Naive thymus-derived CD4-positive, alpha-beta T cell (primary cell): ENCODE measurements at regions not wholly inside any gene's neighbourhood (a gene's known extent, or its start where the extent isn't known, plus 50 kb on each side); places are given as distances from the start of the nearest gene placed in this dataset.

Experiments used
- ATAC-seq: fragments of 150-1000 bp; cut with Tn5 transposase; 2 replicates; pipeline ENCODE4 v1.10.0; 2021; ENCODE audit warnings: mild to moderate bottlenecking, moderate library complexity
- CTCF ChIA-PET: fragments of 350-600 bp; sonication (Branson Sonifier 250); formaldehyde crosslinking; loops from one replicate; lab custom pipeline; 2021; ENCODE audit warnings: antibody characterized with exemption; lab: Charles Lee
- POLR2A ChIA-PET: fragments of 350-600 bp; sonication (Branson Sonifier 250); formaldehyde crosslinking; loops from one replicate; lab custom pipeline; 2021; ENCODE audit warnings: antibody characterized with exemption, inconsistent platforms; lab: Charles Lee
- DNase-seq, 9 donors: peaks; one replicate each; pipeline versions ENCODE4 v3.0.0 to v3.0.0-alpha.2; 2020 to 2022; ENCODE audit warnings: mixed read lengths in 1 of 9
- H3K27ac ChIP-seq: one replicate; pipeline ENCODE4 v1.7.0; 2013; ENCODE audit warnings: mild to moderate bottlenecking, low read depth, low read length, moderate library complexity
- H3K27me3 ChIP-seq, 2 donors: one replicate each; pipeline ENCODE4 v1.7.0; 2013; ENCODE audit warnings: low read length in 2 of 2, mild to moderate bottlenecking in 2 of 2, moderate library complexity in 2 of 2; ENCODE audit not compliant: control insufficient read depth in 2 of 2, insufficient read depth in 2 of 2
- H3K36me3 ChIP-seq, 3 experiments: 1 replicate in 2 of 3; 2 replicates in 1 of 3; pipeline ENCODE4 v1.7.0; 2013; ENCODE audit warnings: low read length in 3 of 3, mild to moderate bottlenecking in 3 of 3, moderate library complexity in 1 of 3; ENCODE audit not compliant: insufficient read depth in 3 of 3, control insufficient read depth in 2 of 3
- H3K4me1 ChIP-seq, 2 donors: one replicate each; pipeline ENCODE4 v1.7.0; 2013; ENCODE audit warnings: low read length in 2 of 2, mild to moderate bottlenecking in 2 of 2, moderate library complexity in 1 of 2; ENCODE audit not compliant: control insufficient read depth in 2 of 2, insufficient read depth in 2 of 2
- H3K4me3 ChIP-seq: 2 replicates; pipeline ENCODE4 v1.7.0; 2013; ENCODE audit warnings: mild to moderate bottlenecking, low read length
- H3K9me3 ChIP-seq, 3 experiments: 1 replicate in 2 of 3; 2 replicates in 1 of 3; pipeline ENCODE4 v1.7.0; 2013; ENCODE audit warnings: low read length in 3 of 3; ENCODE audit not compliant: control insufficient read depth in 2 of 3
- H3K27ac Mint-ChIP-seq, 9 donors: one replicate each; pipeline ENCODE4 v1.8.0; 2020 to 2022; ENCODE audit warnings: mixed read lengths in 9 of 9, mild to moderate bottlenecking in 8 of 9, moderate library complexity in 5 of 9, inconsistent platforms in 2 of 9
- H3K27me3 Mint-ChIP-seq, 5 donors: one replicate each; pipeline ENCODE4 v1.8.0; 2021 to 2022; ENCODE audit warnings: mixed read lengths in 5 of 5, mild to moderate bottlenecking in 1 of 5
- H3K36me3 Mint-ChIP-seq, 5 donors: one replicate each; pipeline ENCODE4 v1.8.0; 2020 to 2022; ENCODE audit warnings: mixed read lengths in 5 of 5, mild to moderate bottlenecking in 3 of 5, inconsistent platforms in 1 of 5
- H3K4me1 Mint-ChIP-seq, 7 donors: one replicate each; pipeline ENCODE4 v1.8.0; 2020 to 2022; ENCODE audit warnings: mixed read lengths in 7 of 7, mild to moderate bottlenecking in 3 of 7, inconsistent platforms in 1 of 7
- H3K4me3 Mint-ChIP-seq, 10 donors: one replicate each; pipeline ENCODE4 v1.8.0; 2020 to 2022; ENCODE audit warnings: mild to moderate bottlenecking in 10 of 10, mixed read lengths in 10 of 10, moderate library complexity in 6 of 10, inconsistent platforms in 2 of 10
- H3K9me3 Mint-ChIP-seq, 11 donors: one replicate each; pipeline ENCODE4 v1.8.0; 2020 to 2022; ENCODE audit warnings: mixed read lengths in 11 of 11, mild to moderate bottlenecking in 4 of 11, inconsistent platforms in 1 of 11, moderate library complexity in 1 of 11
- intact Hi-C, 2 donors: fragments of 100-400 bp; cut with micrococcal nuclease; formaldehyde crosslinking; loops; one replicate each; pipeline ENCODE4 v1.15.1; 2023

DNA sequence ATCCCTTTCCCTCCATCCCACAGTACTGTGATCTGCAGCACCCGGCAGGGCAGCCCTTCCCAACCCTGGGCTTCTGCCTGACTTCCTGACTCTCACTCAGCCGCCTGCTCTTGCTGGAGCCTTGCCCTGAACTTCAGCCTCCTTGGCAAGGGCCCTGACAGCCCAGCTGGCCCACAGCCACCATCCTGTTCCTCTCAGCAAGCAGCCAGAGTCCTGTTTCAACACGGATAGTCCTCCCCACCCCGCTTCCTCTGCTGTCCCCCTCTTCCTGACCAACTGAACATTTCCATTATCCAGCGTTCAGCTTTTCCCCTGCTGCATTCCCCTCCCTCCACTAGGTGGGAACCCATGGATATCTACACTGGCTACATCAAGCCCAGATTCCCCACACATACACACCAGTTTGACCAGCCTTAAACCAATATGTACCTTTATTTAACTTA, 74.0 kb upstream of the MDM1 start:
- peak overlapping the region in 2 of 9 donors; percentile 33 to 59 for H3K27ac Mint-ChIP-seq

GRCh38 chr12:68406911-68407310, 74.7 kb upstream of the MDM1 start:
- intact Hi-C loops, result no loop called here
- no peak overlapping the region for H3K27ac ChIP-seq

More for the DNA sequence above, 74.0 kb upstream of the MDM1 start:
- peaks cover 0 to 2% (median 0%) of the 10 kb centered on the region in 5 donors for H3K36me3 Mint-ChIP-seq
- H3K9me3 Mint-ChIP-seq, result peaks cover 0 to 2% (median 0%) of the 10 kb centered on the region in 11 donors
- H3K4me3 Mint-ChIP-seq, result no peak overlapping the region
- peaks cover 15 to 34% (median 20%) of the 10 kb centered on the region in 7 donors for H3K4me1 Mint-ChIP-seq
- H3K36me3 ChIP-seq, result no peaks in the 10 kb centered on the region
- ChIA-PET CTCF (no interaction called here), POLR2A (interaction anchor here (0.6 to 0.9 kb wide), 2 partner anchors 10 to 205 kb away, joined by 3 read pairs; partner anchors contain the start of gene RAP1B)
- H3K27ac ChIP-seq, result no peak overlapping the region
- H3K27me3 Mint-ChIP-seq, result peaks cover 0 to 12% (median 0%) of the 10 kb centered on the region in 5 donors
- intact Hi-C loops, result no loop called here
- ATAC-seq, result peak; percentile 38
- H3K4me1 ChIP-seq, result no peaks in the 10 kb centered on the region
- H3K27me3 ChIP-seq, result no peaks in the 10 kb centered on the region
- no peak for DNase-seq
- no peak overlapping the region for H3K4me3 ChIP-seq
- no peaks in the 10 kb centered on the region for H3K9me3 ChIP-seq

DNA sequence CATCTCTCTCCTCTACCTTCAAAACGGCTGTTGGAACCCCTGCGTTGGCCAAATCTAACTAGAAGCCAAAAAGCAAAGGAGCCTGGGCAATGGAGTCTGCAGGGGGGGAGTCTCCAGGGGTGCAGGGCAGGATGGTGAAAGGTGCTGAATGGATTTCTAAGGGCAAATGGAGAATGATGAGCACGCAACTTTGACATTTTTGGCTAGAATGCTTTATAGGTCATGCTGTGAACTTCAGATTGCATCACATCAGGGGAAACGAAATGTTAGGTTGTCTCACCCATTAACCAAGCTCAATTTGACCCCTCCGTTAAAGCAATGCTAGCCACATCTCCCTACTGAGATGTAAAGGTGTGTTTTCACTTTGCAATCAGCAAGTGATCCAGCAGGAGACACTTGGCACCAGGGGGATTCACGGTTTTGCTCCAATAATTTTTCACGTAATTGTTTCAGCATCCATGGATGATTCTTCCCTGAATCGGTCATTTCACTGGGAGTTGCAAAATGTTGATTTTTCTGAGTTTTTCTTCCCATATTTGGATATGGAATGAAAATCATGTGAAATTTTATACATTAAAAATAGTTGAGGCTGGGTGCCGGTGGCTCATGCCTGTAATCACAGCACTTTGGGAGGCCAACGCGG, 78.0 kb upstream of the MDM1 start:
- no peak overlapping the region for H3K27ac Mint-ChIP-seq
- H3K27me3 Mint-ChIP-seq, result peaks cover 0 to 8% (median 0%) of the 10 kb centered on the region in 5 donors
- CTCF ChIA-PET, result no interaction called here
- peaks cover 0 to 2% (median 0%) of the 10 kb centered on the region in 11 donors for H3K9me3 Mint-ChIP-seq
- intact Hi-C loops, result no loop called here
- H3K4me1 Mint-ChIP-seq, result peaks cover 7 to 19% (median 15%) of the 10 kb centered on the region in 7 donors
- ATAC-seq (no peak), DNase-seq (no peak)
- no peak overlapping the region for H3K27ac ChIP-seq
- H3K9me3 ChIP-seq, result no peaks in the 10 kb centered on the region
- POLR2A ChIA-PET, result no interaction called here
- peaks cover 0 to 2% (median 0%) of the 10 kb centered on the region in 5 donors for H3K36me3 Mint-ChIP-seq
- H3K36me3 ChIP-seq, result no peaks in the 10 kb centered on the region
- no peak overlapping the region for H3K4me3 ChIP-seq
- no peak overlapping the region for H3K4me3 Mint-ChIP-seq
- no peaks in the 10 kb centered on the region for H3K27me3 ChIP-seq
- H3K4me1 ChIP-seq, result no peaks in the 10 kb centered on the region

More at GRCh38 chr12:68406911-68407310, 74.7 kb upstream of the MDM1 start:
- Histone ChIP-seq H3K27me3 (no peaks in the 10 kb centered on the region), H3K4me1 (no peaks in the 10 kb centered on the region), H3K4me3 (no peak overlapping the region), H3K36me3 (no peaks in the 10 kb centered on the region), H3K9me3 (no peaks in the 10 kb centered on the region)
- Mint-ChIP-seq H3K36me3 (peaks cover 0 to 2% (median 0%) of the 10 kb centered on the region in 5 donors), H3K9me3 (peaks cover 0 to 2% (median 0%) of the 10 kb centered on the region in 11 donors), H3K27me3 (peaks cover 0 to 12% (median 0%) of the 10 kb centered on the region in 5 donors), H3K4me1 (peaks cover 15 to 34% (median 20%) of the 10 kb centered on the region in 7 donors), H3K27ac (no peak overlapping the region), H3K4me3 (no peak overlapping the region)
- ATAC-seq, result no peak
- ChIA-PET POLR2A (interaction anchor here (0.6 kb wide), 1 partner anchor 204 kb away, joined by 3 read pairs; the partner anchor contains the start of gene RAP1B), CTCF (no interaction called here)
- no peak for DNase-seq

- H3K36me3 Mint-ChIP-seq, result peaks cover 0 to 2% (median 0%) of the 10 kb centered on the region in 5 donors
- ATAC-seq (no peak), DNase-seq (no peak)
- H3K27ac ChIP-seq, result no peak overlapping the region
- H3K27me3 ChIP-seq, result no peaks in the 10 kb centered on the region
- H3K4me1 ChIP-seq, result no peaks in the 10 kb centered on the region
- CTCF ChIA-PET, result no interaction called here
- intact Hi-C loops, result no loop called here
- no peak overlapping the region for H3K4me3 Mint-ChIP-seq
- POLR2A ChIA-PET, result no interaction called here
- peaks cover 3 to 12% (median 6%) of the 10 kb centered on the region in 7 donors for H3K4me1 Mint-ChIP-seq
- H3K27me3 Mint-ChIP-seq, result peaks cover 0 to 2% (median 0%) of the 10 kb centered on the region in 5 donors
- no peak overlapping the region for H3K27ac Mint-ChIP-seq
- H3K9me3 Mint-ChIP-seq, result peaks cover 0 to under 1% (median 0%) of the 10 kb centered on the region in 11 donors
- H3K36me3 ChIP-seq, result no peaks in the 10 kb centered on the region
- H3K4me3 ChIP-seq, result no peak overlapping the region
- no peaks in the 10 kb centered on the region for H3K9me3 ChIP-seq
Observed at GRCh38 chr12:68411371-68411770, 79.2 kb upstream of the MDM1 start.

- Histone ChIP-seq H3K4me3 (no peak overlapping the region), H3K27me3 (no peaks in the 10 kb centered on the region), H3K27ac (no peak overlapping the region), H3K4me1 (no peaks in the 10 kb centered on the region), H3K9me3 (no peaks in the 10 kb centered on the region), H3K36me3 (no peaks in the 10 kb centered on the region)
- ATAC-seq, result no peak
- H3K27me3 Mint-ChIP-seq, result peaks cover 0 to 2% (median 0%) of the 10 kb centered on the region in 5 donors
- no peaks in the 10 kb centered on the region for H3K9me3 Mint-ChIP-seq
- peaks cover 0 to 2% (median 0%) of the 10 kb centered on the region in 5 donors for H3K36me3 Mint-ChIP-seq
- ChIA-PET POLR2A (no interaction called here), CTCF (interaction anchor here (0.8 to 1.1 kb wide), 2 partner anchors 12 to 31 kb away, joined by 3 to 4 read pairs; no protein-coding TSS in a partner anchor)
- no peak for DNase-seq
- intact Hi-C loops, result no loop called here
- peaks cover 6 to 19% (median 9%) of the 10 kb centered on the region in 7 donors for H3K4me1 Mint-ChIP-seq
- H3K27ac Mint-ChIP-seq, result peak overlapping the region in 1 of 9 donors; percentile 20
- H3K4me3 Mint-ChIP-seq, result no peak overlapping the region
Observed at GRCh38 chr12:68414988-68415387, 82.8 kb upstream of the MDM1 start.

DNA sequence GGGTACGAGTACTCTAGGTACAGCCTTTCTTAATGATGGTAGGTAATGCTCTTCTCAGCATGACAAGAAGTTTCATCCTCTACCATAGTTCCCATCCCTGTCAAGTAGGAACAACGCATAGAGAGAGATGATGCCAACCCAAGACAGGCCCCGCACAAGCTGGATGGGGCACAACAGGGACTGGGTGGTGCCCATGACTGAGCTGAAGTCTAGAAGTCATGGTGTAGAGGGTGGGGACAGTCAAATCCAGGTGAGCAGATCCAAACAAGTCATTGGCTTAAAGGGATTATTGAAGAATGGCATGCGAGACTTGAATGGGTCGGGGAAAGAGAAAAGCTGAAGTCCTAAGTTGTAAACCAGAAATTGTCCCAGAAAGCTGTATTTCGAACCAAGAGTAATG, 84.2 kb upstream of the MDM1 start:
- Histone ChIP-seq H3K27me3 (no peaks in the 10 kb centered on the region), H3K4me3 (no peak overlapping the region), H3K27ac (no peak overlapping the region), H3K36me3 (no peaks in the 10 kb centered on the region), H3K4me1 (peaks cover 0 to 8% of the 10 kb centered on the region in 2 donors), H3K9me3 (no peaks in the 10 kb centered on the region)
- intact Hi-C loops, result no loop called here
- DNase-seq (no peak), ATAC-seq (no peak)
- CTCF ChIA-PET, result interaction anchor here (0.6 kb wide), 1 partner anchor 374 kb away, joined by 3 read pairs; no protein-coding TSS in a partner anchor
- Mint-ChIP-seq H3K9me3 (no peaks in the 10 kb centered on the region), H3K4me1 (peaks cover 6 to 30% (median 13%) of the 10 kb centered on the region in 7 donors), H3K36me3 (peaks cover 0 to 2% (median 0%) of the 10 kb centered on the region in 5 donors), H3K27ac (peak overlapping the region in 1 of 9 donors; percentile 12), H3K4me3 (no peak overlapping the region), H3K27me3 (no peaks in the 10 kb centered on the region)
- POLR2A ChIA-PET, result interaction anchor here (0.6 to 0.7 kb wide), 2 partner anchors 10 to 202 kb away, joined by 3 read pairs; no protein-coding TSS in a partner anchor
